DOHH2 (cell line): ENCODE measurements at regions not wholly inside any gene's neighbourhood (a gene's known extent, or its start where the extent isn't known, plus 50 kb on each side); places are given as distances from the start of the nearest gene placed in this dataset.

Experiments used
- H3F3A ChIP-seq: fragments of 200-600 bp; sonication (generic), shearing (Covaris generic); 2 replicates; pipeline ENCODE4 v1.6.0; 2016; ENCODE audit warnings: antibody characterized with exemption, mild to moderate bottlenecking; ENCODE audit not compliant: control insufficient read depth, insufficient read depth
- H3K27ac ChIP-seq: fragments of 200-600 bp; sonication (generic); 2 replicates; pipeline ENCODE4 v1.5.1; 2014; ENCODE audit warnings: low read depth, mild to moderate bottlenecking, low read length, moderate library complexity
- H3K27me3 ChIP-seq: fragments of 200-600 bp; sonication (generic); 2 replicates; pipeline ENCODE4 v1.6.1; 2014; ENCODE audit warnings: mild to moderate bottlenecking, low read length, mixed read lengths; ENCODE audit not compliant: control insufficient read depth
- H3K36me3 ChIP-seq: fragments of 200-600 bp; sonication (generic); 2 replicates; pipeline ENCODE4 v1.6.1; 2014; ENCODE audit warnings: mild to moderate bottlenecking, low read length, moderate library complexity, mixed read lengths; ENCODE audit not compliant: control insufficient read depth
- H3K4me1 ChIP-seq: fragments of 200-600 bp; sonication (generic); 2 replicates; pipeline ENCODE4 v1.6.1; 2014; ENCODE audit warnings: mild to moderate bottlenecking, low read length, mixed read lengths; ENCODE audit not compliant: control insufficient read depth
- H3K4me2 ChIP-seq: fragments of 200-600 bp; sonication (generic); 2 replicates; pipeline ENCODE4 v1.6.0; 2014; ENCODE audit warnings: mild to moderate bottlenecking, low read length, moderate library complexity
- H3K4me3 ChIP-seq: fragments of 200-600 bp; sonication (generic); 2 replicates; pipeline ENCODE4 v1.5.1; 2014; ENCODE audit warnings: mild to moderate bottlenecking, low read length, mixed read lengths
- H3K79me2 ChIP-seq: fragments of 200-600 bp; sonication (generic); 2 replicates; pipeline ENCODE4 v1.6.1; 2014; ENCODE audit warnings: mild to moderate bottlenecking, low read length, mixed read lengths; ENCODE audit not compliant: control insufficient read depth
- H3K9me2 ChIP-seq: fragments of 200-600 bp; sonication (generic); replicated peaks from 2 replicates; pipeline ENCODE4 v1.6.1; 2014; ENCODE audit warnings: mild to moderate bottlenecking, low read length, mixed read lengths; ENCODE audit not compliant: control insufficient read depth
- H3K9me3 ChIP-seq: fragments of 200-600 bp; sonication (generic); 2 replicates; pipeline ENCODE4 v1.6.1; 2014; ENCODE audit warnings: antibody characterized with exemption, low read length, mixed read lengths; ENCODE audit not compliant: control insufficient read depth, insufficient read depth
- H4K20me1 ChIP-seq: fragments of 200-600 bp; sonication (generic); 2 replicates; pipeline ENCODE4 v1.6.0; 2014; ENCODE audit warnings: low read depth, mild to moderate bottlenecking, antibody characterized with exemption, low read length, moderate library complexity; ENCODE audit not compliant: control insufficient read depth, insufficient read depth
- CTCF ChIP-seq: fragments of 200-600 bp; sonication (generic); IDR thresholded peaks from one replicate; pipeline ENCODE4 v1.5.1; 2014; ENCODE audit warnings: antibody characterized with exemption, mild to moderate bottlenecking, low read depth, low read length; ENCODE audit not compliant: poor library complexity, severe bottlenecking
- EZH2phosphoT487 ChIP-seq: fragments of 200-600 bp; sonication (generic); IDR thresholded peaks from 2 replicates; pipeline ENCODE4 v1.6.1; 2017; ENCODE audit warnings: borderline replicate concordance, mild to moderate bottlenecking, antibody characterized with exemption, low read length, moderate library complexity, mixed read lengths

GRCh38 chr4:111812114-111812513 is 333.1 kb upstream of the FAM241A start:
- Histone ChIP-seq H3K9me3 (peaks cover 3% of the 10 kb centered on the region; the same call in 1 of the 2 replicates), H3K36me3 (no peaks in the 10 kb centered on the region), H3K9me2 (no peaks in the 10 kb centered on the region), H3F3A (no peaks in the 10 kb centered on the region), H3K4me1 (no peaks in the 10 kb centered on the region), H3K4me2 (no peak overlapping the region), H3K4me3 (no peak overlapping the region), H3K79me2 (no peaks in the 10 kb centered on the region), H4K20me1 (no peaks in the 10 kb centered on the region), H3K27me3 (no peaks in the 10 kb centered on the region; the same call in 1 of the 2 replicates), H3K27ac (no peak overlapping the region)
- no peak for TF ChIP-seq CTCF
- no peak for TF ChIP-seq EZH2phosphoT487

GRCh38 chr4:111812760-111813159 is 332.5 kb upstream of the FAM241A start:
- Histone ChIP-seq H3K4me1 (no peaks in the 10 kb centered on the region), H3F3A (no peaks in the 10 kb centered on the region), H3K27ac (no peak overlapping the region), H3K79me2 (no peaks in the 10 kb centered on the region), H3K36me3 (no peaks in the 10 kb centered on the region), H3K27me3 (no peaks in the 10 kb centered on the region; the same call in 1 of the 2 replicates), H3K4me2 (no peak overlapping the region), H4K20me1 (no peaks in the 10 kb centered on the region), H3K9me3 (peaks cover 3% of the 10 kb centered on the region; the same call in 1 of the 2 replicates), H3K9me2 (no peaks in the 10 kb centered on the region), H3K4me3 (no peak overlapping the region)
- no peak for TF ChIP-seq CTCF
- no peak for TF ChIP-seq EZH2phosphoT487

DNA sequence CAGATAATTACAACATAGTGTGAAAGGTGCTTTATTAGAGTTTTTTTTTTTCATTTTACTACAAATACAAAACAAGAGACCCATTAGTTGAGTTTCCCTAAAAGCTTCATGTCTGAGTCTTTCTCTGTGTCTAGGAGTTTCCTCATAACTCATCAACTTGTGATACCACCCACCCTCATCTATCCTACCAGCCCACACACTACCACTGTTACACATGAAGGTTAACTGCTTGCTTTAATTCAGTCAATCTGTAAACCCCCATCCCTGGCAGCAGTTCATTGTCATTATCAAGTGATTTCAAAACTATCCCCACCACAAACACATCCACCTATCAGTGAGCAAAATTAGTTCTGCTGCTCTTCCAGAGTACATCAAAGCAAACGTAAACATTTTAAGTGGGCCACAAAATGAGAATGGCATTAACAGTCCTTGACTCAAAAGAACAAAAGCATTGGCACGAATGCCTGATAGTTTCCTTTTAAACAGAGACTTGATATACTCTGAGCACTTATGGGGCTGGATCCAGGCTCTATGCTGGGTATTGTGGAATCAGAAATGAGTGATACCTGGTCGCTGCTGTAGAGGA is 331.6 kb upstream of the FAM241A start:
- H3K27me3 ChIP-seq, result no peaks in the 10 kb centered on the region; the same call in 1 of the 2 replicates
- no peak overlapping the region for H3K4me3 ChIP-seq
- H3K79me2 ChIP-seq, result no peaks in the 10 kb centered on the region
- H3K27ac ChIP-seq, result no peak overlapping the region
- no peaks in the 10 kb centered on the region for H3K4me1 ChIP-seq
- no peaks in the 10 kb centered on the region for H3K36me3 ChIP-seq
- H3F3A ChIP-seq, result no peaks in the 10 kb centered on the region
- H3K9me3 ChIP-seq, result peaks cover 3% of the 10 kb centered on the region; the same call in 1 of the 2 replicates
- no peaks in the 10 kb centered on the region for H3K9me2 ChIP-seq
- no peak overlapping the region for H3K4me2 ChIP-seq
- TF ChIP-seq EZH2phosphoT487, result no peak
- TF ChIP-seq CTCF, result no peak
- no peaks in the 10 kb centered on the region for H4K20me1 ChIP-seq
